GM23338 (cell line): ENCODE measurements at regions not wholly inside any gene's neighbourhood (a gene's known extent, or its start where the extent isn't known, plus 50 kb on each side); places are given as distances from the start of the nearest gene placed in this dataset.

ENCODE experiments used
- ATAC-seq: fragments of 200-7000 bp; cut with Tn5 transposase; 3 replicates; pipeline ENCODE4 v1.9.1; 2020
- DNase-seq: peaks from one replicate; pipeline ENCODE4 v3.0.0-alpha.2; 2015; ENCODE audit warnings: low spot score
- H2AFZ ChIP-seq: fragments of 200-600 bp; sonication (generic); 2 replicates; pipeline ENCODE4 v1.8.0; 2016; ENCODE audit warnings: antibody characterized with exemption, mild to moderate bottlenecking, moderate library complexity
- H3F3A ChIP-seq: fragments of 200-600 bp; sonication (generic); replicated peaks from 2 replicates; pipeline ENCODE4 v1.8.0; 2017; ENCODE audit warnings: antibody characterized with exemption, mixed run types, low read depth
- H3K27ac ChIP-seq: fragments of 200-600 bp; sonication (generic); 2 replicates; pipeline ENCODE4 v1.6.1; 2016; ENCODE audit warnings: low read depth
- H3K27me3 ChIP-seq: fragments of 200-600 bp; sonication (generic); 2 replicates; pipeline ENCODE4 v1.8.0; 2016; ENCODE audit warnings: mild to moderate bottlenecking, mixed run types, moderate library complexity; ENCODE audit not compliant: insufficient read depth
- H3K36me3 ChIP-seq: fragments of 200-600 bp; sonication (generic); 2 replicates; pipeline ENCODE4 v1.8.0; 2016; ENCODE audit warnings: mild to moderate bottlenecking; ENCODE audit not compliant: insufficient read depth
- H3K4me1 ChIP-seq: fragments of 200-600 bp; sonication (generic); 2 replicates; pipeline ENCODE4 v1.8.0; 2016; ENCODE audit warnings: mild to moderate bottlenecking, moderate library complexity; ENCODE audit not compliant: insufficient read depth
- H3K4me2 ChIP-seq: fragments of 200-600 bp; sonication (generic); 2 replicates; pipeline ENCODE4 v1.7.1; 2017; ENCODE audit warnings: mixed run types
- H3K4me3 ChIP-seq: fragments of 200-600 bp; sonication (generic); 2 replicates; pipeline ENCODE4 v1.6.1; 2016; ENCODE audit warnings: mixed run types
- H3K79me2 ChIP-seq: fragments of 200-600 bp; sonication (generic); replicated peaks from 2 replicates; pipeline ENCODE4 v1.8.0; 2017; ENCODE audit warnings: mild to moderate bottlenecking; ENCODE audit not compliant: insufficient read depth
- H3K9me2 ChIP-seq: fragments of 200-600 bp; sonication (generic); 2 replicates; pipeline ENCODE4 v1.8.0; 2017; ENCODE audit not compliant: insufficient read depth
- H4K20me1 ChIP-seq: fragments of 200-600 bp; sonication (generic); replicated peaks from 2 replicates; pipeline ENCODE4 v1.8.0; 2017; ENCODE audit warnings: mild to moderate bottlenecking; ENCODE audit not compliant: insufficient read depth
- H3K27ac Mint-ChIP-seq: 2 replicates; pipeline ENCODE4 v1.8.0; 2020; ENCODE audit warnings: inconsistent platforms, mild to moderate bottlenecking, moderate library complexity, mixed read lengths
- H3K27me3 Mint-ChIP-seq: 3 replicates; pipeline ENCODE4 v1.8.0; 2022; ENCODE audit warnings: low read depth, mild to moderate bottlenecking, moderate library complexity, mixed read lengths, inconsistent platforms; ENCODE audit not compliant: insufficient read depth, poor library complexity
- H3K36me3 Mint-ChIP-seq: 3 replicates; pipeline ENCODE4 v1.8.0; 2021; ENCODE audit warnings: low read depth, mild to moderate bottlenecking, inconsistent platforms, moderate library complexity, mixed read lengths
- H3K4me1 Mint-ChIP-seq: 3 replicates; pipeline ENCODE4 v1.8.0; 2020; ENCODE audit warnings: mild to moderate bottlenecking, inconsistent platforms, mixed read lengths
- H3K4me3 Mint-ChIP-seq: 3 replicates; pipeline ENCODE4 v1.8.0; 2021; ENCODE audit warnings: moderate library complexity, mild to moderate bottlenecking, inconsistent platforms, mixed read lengths
- H3K9me3 Mint-ChIP-seq: 3 replicates; pipeline ENCODE4 v1.8.0; 2020; ENCODE audit warnings: moderate library complexity, mild to moderate bottlenecking, inconsistent platforms, mixed read lengths
- CREB1 ChIP-seq: fragments of 250-450 bp; sonication (Bioruptor Pico); IDR thresholded peaks from 2 replicates; pipeline ENCODE4 v1.5.0; 2020; ENCODE audit warnings: low read depth, mild to moderate bottlenecking, moderate library complexity
- CTCF ChIP-seq, 2 experiments: fragments of 200-600 bp in 1 of 2; sonication (generic) in 1 of 2; conservative IDR thresholded peaks; 2 replicates each; pipeline versions ENCODE4 v1.5.1 to v1.6.1; 2016 to 2017; ENCODE audit warnings: antibody characterized with exemption in 2 of 2, low read depth in 2 of 2, mild to moderate bottlenecking in 2 of 2, moderate library complexity in 1 of 2
- ETS1 ChIP-seq: IDR thresholded peaks from 2 replicates; pipeline ENCODE4 v1.6.1; 2016; ENCODE audit warnings: antibody characterized with exemption
- EZH2phosphoT487 ChIP-seq: fragments of 200-600 bp; sonication (generic); IDR thresholded peaks from one replicate; pipeline ENCODE4 v1.8.1; 2018; ENCODE audit warnings: antibody characterized with exemption; ENCODE audit not compliant: unreplicated experiment
- JUNB ChIP-seq: IDR thresholded peaks from one replicate; pipeline ENCODE4 v1.6.1; 2016; ENCODE audit warnings: antibody characterized with exemption; ENCODE audit not compliant: unreplicated experiment
- NANOG ChIP-seq: IDR thresholded peaks from 2 replicates; pipeline ENCODE4 v1.6.1; 2016; ENCODE audit warnings: antibody characterized with exemption, borderline replicate concordance
- POLR2AphosphoS5 ChIP-seq: IDR thresholded peaks from 2 replicates; pipeline ENCODE4 v1.6.1; 2016; ENCODE audit warnings: antibody characterized with exemption, low read depth
- STAT1 ChIP-seq: IDR thresholded peaks from one replicate; pipeline ENCODE4 v1.6.1; 2016; ENCODE audit warnings: antibody characterized with exemption; ENCODE audit not compliant: unreplicated experiment
- ZNF114 ChIP-seq: fragments of 250-450 bp; sonication (Bioruptor Pico); IDR thresholded peaks from 2 replicates; pipeline ENCODE4 v1.5.0; 2020; ENCODE audit warnings: mild to moderate bottlenecking, moderate library complexity
- ZNF331 ChIP-seq: fragments of 250-450 bp; sonication (Bioruptor Pico); IDR thresholded peaks from 2 replicates; pipeline ENCODE4 v1.5.0; 2020; ENCODE audit warnings: low read depth, mild to moderate bottlenecking, moderate library complexity
- ZNF462 ChIP-seq: fragments of 250-450 bp; sonication (Bioruptor Pico); IDR thresholded peaks from 2 replicates; pipeline ENCODE4 v1.5.0; 2020; ENCODE audit warnings: mild to moderate bottlenecking, moderate library complexity

GRCh38 chr4:36432586-36432985 lies 151.2 kb downstream of the DTHD1 start:
- Histone ChIP-seq H3K36me3 (no peaks in the 10 kb centered on the region), H3K27me3 (no peaks in the 10 kb centered on the region), H3K4me1 (no peaks in the 10 kb centered on the region), H4K20me1 (no peaks in the 10 kb centered on the region), H3K79me2 (no peaks in the 10 kb centered on the region), H3K4me2 (no peak overlapping the region), H3F3A (no peaks in the 10 kb centered on the region), H3K4me3 (no peak overlapping the region), H3K9me2 (0 out of 2 replicates have a peak, but pooled peaks cover 2% of the 10 kb centered on the region), H2AFZ (no peak overlapping the region), H3K27ac (no peak overlapping the region)
- TF ChIP-seq EZH2phosphoT487: no peak
- TF ChIP-seq POLR2AphosphoS5: no peak
- TF ChIP-seq NANOG: no peak
- TF ChIP-seq ZNF114 (CRISPR knock-in tag): no peak
- no peak for TF ChIP-seq ETS1
- TF ChIP-seq STAT1: no peak
- TF ChIP-seq JUNB: no peak
- no peak for TF ChIP-seq ZNF331 (CRISPR knock-in tag)
- no peak for ATAC-seq
- no peak overlapping the region for H3K27ac Mint-ChIP-seq
- H3K4me3 Mint-ChIP-seq: no peak overlapping the region
- H3K9me3 Mint-ChIP-seq: peaks cover 10% of the 10 kb centered on the region; the same call in 2 of the 3 replicates
- no peaks in the 10 kb centered on the region; the same call in 2 of the 3 replicates for H3K36me3 Mint-ChIP-seq
- DNase-seq: no peak
- peaks cover 2% of the 10 kb centered on the region for H3K27me3 Mint-ChIP-seq
- no peaks in the 10 kb centered on the region for H3K4me1 Mint-ChIP-seq

- H3F3A ChIP-seq: no peaks in the 10 kb centered on the region
- H3K27ac ChIP-seq: no peak overlapping the region
- no peaks in the 10 kb centered on the region for H3K4me1 Mint-ChIP-seq
- peaks cover 2% of the 10 kb centered on the region for H3K27me3 Mint-ChIP-seq
- no peaks in the 10 kb centered on the region for H4K20me1 ChIP-seq
- no peak overlapping the region for H3K27ac Mint-ChIP-seq
- no peaks in the 10 kb centered on the region for H3K27me3 ChIP-seq
- no peaks in the 10 kb centered on the region; the same call in 2 of the 3 replicates for H3K36me3 Mint-ChIP-seq
- H3K4me3 ChIP-seq: no peak overlapping the region
- H3K9me3 Mint-ChIP-seq: peaks cover 10% of the 10 kb centered on the region; the same call in 2 of the 3 replicates
- no peaks in the 10 kb centered on the region for H3K36me3 ChIP-seq
- no peak overlapping the region for H3K4me3 Mint-ChIP-seq
- ATAC-seq (no peak), DNase-seq (no peak)
- H3K4me1 ChIP-seq: no peaks in the 10 kb centered on the region
- H2AFZ ChIP-seq: 0 out of 2 replicates have a peak overlapping the region, but pooled peaks have one; percentile 52
- peaks cover 9% of the 10 kb centered on the region; the same call in 1 of the 2 replicates for H3K9me2 ChIP-seq
- no peak overlapping the region for H3K4me2 ChIP-seq
- no peaks in the 10 kb centered on the region for H3K79me2 ChIP-seq
- no peak for TF ChIP-seq NANOG
- TF ChIP-seq EZH2phosphoT487: no peak
- TF ChIP-seq STAT1: no peak
- TF ChIP-seq ZNF462 (CRISPR knock-in tag): no peak
- TF ChIP-seq POLR2AphosphoS5: no peak
- no peak for TF ChIP-seq ZNF331 (CRISPR knock-in tag)
- no peak for TF ChIP-seq CREB1 (CRISPR knock-in tag)
- no peak for TF ChIP-seq ZNF114 (CRISPR knock-in tag)
- TF ChIP-seq JUNB: no peak
- TF ChIP-seq ETS1: no peak
- TF ChIP-seq CTCF (conservative IDR thresholded peaks at IDR 0.05; ENCODE audit: low read depth in 2 of 2): no peak
Measured at GRCh38 chr4:36439556-36439955, 158.1 kb downstream of the DTHD1 start.
